ENCODE measurements at regions not wholly inside any gene's neighbourhood (a gene's known extent, or its start where the extent isn't known, plus 50 kb on each side); places are given as distances from the start of the nearest gene placed in this dataset.

- TF ChIP-seq, protein P1, sequence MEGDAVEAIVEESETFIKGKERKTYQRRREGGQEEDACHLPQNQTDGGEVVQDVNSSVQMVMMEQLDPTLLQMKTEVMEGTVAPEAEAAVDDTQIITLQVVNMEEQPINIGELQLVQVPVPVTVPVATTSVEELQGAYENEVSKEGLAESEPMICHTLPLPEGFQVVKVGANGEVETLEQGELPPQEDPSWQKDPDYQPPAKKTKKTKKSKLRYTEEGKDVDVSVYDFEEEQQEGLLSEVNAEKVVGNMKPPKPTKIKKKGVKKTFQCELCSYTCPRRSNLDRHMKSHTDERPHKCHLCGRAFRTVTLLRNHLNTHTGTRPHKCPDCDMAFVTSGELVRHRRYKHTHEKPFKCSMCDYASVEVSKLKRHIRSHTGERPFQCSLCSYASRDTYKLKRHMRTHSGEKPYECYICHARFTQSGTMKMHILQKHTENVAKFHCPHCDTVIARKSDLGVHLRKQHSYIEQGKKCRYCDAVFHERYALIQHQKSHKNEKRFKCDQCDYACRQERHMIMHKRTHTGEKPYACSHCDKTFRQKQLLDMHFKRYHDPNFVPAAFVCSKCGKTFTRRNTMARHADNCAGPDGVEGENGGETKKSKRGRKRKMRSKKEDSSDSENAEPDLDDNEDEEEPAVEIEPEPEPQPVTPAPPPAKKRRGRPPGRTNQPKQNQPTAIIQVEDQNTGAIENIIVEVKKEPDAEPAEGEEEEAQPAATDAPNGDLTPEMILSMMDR (IDR thresholded peaks at IDR 0.05): no peak
- no peak for TF ChIP-seq POLR2A (IDR thresholded peaks at IDR 0.05)
Observed at GRCh38 chr2:14982790-14983189, 350.3 kb downstream of the LRATD1 start.
